Keratinocyte (primary cell): ENCODE measurements at regions not wholly inside any gene's neighbourhood (a gene's known extent, or its start where the extent isn't known, plus 50 kb on each side); places are given as distances from the start of the nearest gene placed in this dataset.

ENCODE experiments used
- EZH2 ChIP-seq: IDR thresholded peaks from one replicate; pipeline ENCODE4 v1.6.1; 2012; ENCODE audit warnings: inconsistent platforms, mild to moderate bottlenecking, low read length, moderate library complexity
- TF ChIP-seq, protein P1 (sequence below), 3 experiments: IDR thresholded peaks in 1 of 3; conservative IDR thresholded peaks in 1 of 3; optimal IDR thresholded peaks in 1 of 3; 2 replicates in 2 of 3; 3 replicates in 1 of 3; pipeline versions ENCODE3 to v1.5.1; 2011; ENCODE audit warnings: low read length in 3 of 3, mild to moderate bottlenecking in 3 of 3, moderate library complexity in 2 of 3, control low read depth in 1 of 3, inconsistent platforms in 1 of 3; ENCODE audit not compliant: insufficient read depth in 2 of 3; ENCODE audit errors: extremely low read depth in 1 of 3

DNA sequence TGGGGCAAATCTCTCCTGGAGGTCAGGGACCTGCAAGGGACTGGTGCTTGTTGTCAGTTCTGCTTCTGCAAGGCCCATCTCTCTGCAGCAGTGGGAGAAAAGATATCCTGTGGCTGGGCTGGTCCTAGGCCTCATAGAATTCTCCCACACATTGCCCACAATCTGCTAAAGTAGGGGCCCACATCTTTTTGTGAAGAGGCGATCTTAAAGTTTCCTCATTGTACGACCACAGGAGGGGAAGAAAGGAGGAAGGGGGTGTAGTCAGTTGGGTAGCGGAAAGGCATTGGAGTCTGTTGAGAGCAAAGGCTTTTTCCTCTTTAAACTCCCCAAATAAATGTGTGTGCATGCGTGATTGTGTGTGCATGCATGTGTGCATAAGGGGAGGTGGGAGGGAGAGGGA is 145.3 kb downstream of the SLC4A3 start:
- TF ChIP-seq, protein P1, sequence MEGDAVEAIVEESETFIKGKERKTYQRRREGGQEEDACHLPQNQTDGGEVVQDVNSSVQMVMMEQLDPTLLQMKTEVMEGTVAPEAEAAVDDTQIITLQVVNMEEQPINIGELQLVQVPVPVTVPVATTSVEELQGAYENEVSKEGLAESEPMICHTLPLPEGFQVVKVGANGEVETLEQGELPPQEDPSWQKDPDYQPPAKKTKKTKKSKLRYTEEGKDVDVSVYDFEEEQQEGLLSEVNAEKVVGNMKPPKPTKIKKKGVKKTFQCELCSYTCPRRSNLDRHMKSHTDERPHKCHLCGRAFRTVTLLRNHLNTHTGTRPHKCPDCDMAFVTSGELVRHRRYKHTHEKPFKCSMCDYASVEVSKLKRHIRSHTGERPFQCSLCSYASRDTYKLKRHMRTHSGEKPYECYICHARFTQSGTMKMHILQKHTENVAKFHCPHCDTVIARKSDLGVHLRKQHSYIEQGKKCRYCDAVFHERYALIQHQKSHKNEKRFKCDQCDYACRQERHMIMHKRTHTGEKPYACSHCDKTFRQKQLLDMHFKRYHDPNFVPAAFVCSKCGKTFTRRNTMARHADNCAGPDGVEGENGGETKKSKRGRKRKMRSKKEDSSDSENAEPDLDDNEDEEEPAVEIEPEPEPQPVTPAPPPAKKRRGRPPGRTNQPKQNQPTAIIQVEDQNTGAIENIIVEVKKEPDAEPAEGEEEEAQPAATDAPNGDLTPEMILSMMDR (optimal IDR thresholded peaks at IDR 0.05 in 1 of 3, IDR thresholded peaks at IDR 0.05 in 1 of 3, conservative IDR thresholded peaks at IDR 0.05 in 1 of 3; ENCODE audit: extremely low read depth in 1 of 3, insufficient read depth in 2 of 3, low read length in 3 of 3) = no peak
- no peak for TF ChIP-seq EZH2
